ENCODE measurements at regions not wholly inside any gene's neighbourhood (a gene's known extent, or its start where the extent isn't known, plus 50 kb on each side); places are given as distances from the start of the nearest gene placed in this dataset.

GRCh38 chr18:45266023-45266422 is 349.3 kb upstream of the SLC14A2 start:
- no peak for DNase-seq (ENCODE audit: low read depth)

GRCh38 chr18:45267622-45268021 is 347.7 kb upstream of the SLC14A2 start:
- DNase-seq (ENCODE audit: low read depth): no peak

GRCh38 chr18:45268583-45268982 is 346.7 kb upstream of the SLC14A2 start:
- no peak for DNase-seq (ENCODE audit: low read depth)

- DNase-seq (ENCODE audit: low read depth): no peak
Observed at GRCh38 chr18:45270289-45270771, 344.9 kb upstream of the SLC14A2 start.

- no peak for DNase-seq (ENCODE audit: low read depth)
Observed at GRCh38 chr18:45274026-45274425, 341.2 kb upstream of the SLC14A2 start.

- DNase-seq (ENCODE audit: low read depth): no peak
Observed at GRCh38 chr18:45275367-45276113, 339.7 kb upstream of the SLC14A2 start.

GRCh38 chr18:45276878-45277277 is 338.4 kb upstream of the SLC14A2 start:
- no peak for DNase-seq (ENCODE audit: low read depth)

GRCh38 chr18:45277908-45278307 is 337.4 kb upstream of the SLC14A2 start:
- DNase-seq (ENCODE audit: low read depth): no peak

GRCh38 chr18:45280481-45281276 is 334.6 kb upstream of the SLC14A2 start:
- DNase-seq (ENCODE audit: low read depth): no peak

GRCh38 chr18:45282101-45282812 is 333.0 kb upstream of the SLC14A2 start:
- DNase-seq (ENCODE audit: low read depth): no peak

GRCh38 chr18:45284174-45284573 is 331.1 kb upstream of the SLC14A2 start:
- no peak for DNase-seq (ENCODE audit: low read depth)

- DNase-seq (ENCODE audit: low read depth): no peak
Observed at GRCh38 chr18:45284851-45285250, 330.4 kb upstream of the SLC14A2 start.

GRCh38 chr18:45285251-45285650 is 330.0 kb upstream of the SLC14A2 start:
- no peak for DNase-seq (ENCODE audit: low read depth)

- DNase-seq (ENCODE audit: low read depth): no peak
Observed at GRCh38 chr18:45286431-45286830, 328.8 kb upstream of the SLC14A2 start.

GRCh38 chr18:45287531-45287930 is 327.7 kb upstream of the SLC14A2 start:
- DNase-seq (ENCODE audit: low read depth): no peak

GRCh38 chr18:45290364-45290763 is 324.9 kb upstream of the SLC14A2 start:
- no peak for DNase-seq (ENCODE audit: low read depth)

- no peak for DNase-seq (ENCODE audit: low read depth)
Observed at GRCh38 chr18:45291621-45292615, 323.4 kb upstream of the SLC14A2 start.

GRCh38 chr18:45295388-45295787 is 319.9 kb upstream of the SLC14A2 start:
- DNase-seq (ENCODE audit: low read depth): no peak

GRCh38 chr18:45298986-45299385 is 316.3 kb upstream of the SLC14A2 start:
- DNase-seq (ENCODE audit: low read depth): no peak

GRCh38 chr18:45303026-45303425 is 312.2 kb upstream of the SLC14A2 start:
- no peak for DNase-seq (ENCODE audit: low read depth)

- no peak for DNase-seq (ENCODE audit: low read depth)
Observed at GRCh38 chr18:45304558-45304957, 310.7 kb upstream of the SLC14A2 start.
